DMS 273 (cell line): ENCODE measurements at regions not wholly inside any gene's neighbourhood (a gene's known extent, or its start where the extent isn't known, plus 50 kb on each side); places are given as distances from the start of the nearest gene placed in this dataset.

ENCODE experiments used
- DNase-seq: peaks from one replicate; lab custom pipeline; 2025; ENCODE audit not compliant: unreplicated experiment; lab: John Stamatoyannopoulos, UW

DNA sequence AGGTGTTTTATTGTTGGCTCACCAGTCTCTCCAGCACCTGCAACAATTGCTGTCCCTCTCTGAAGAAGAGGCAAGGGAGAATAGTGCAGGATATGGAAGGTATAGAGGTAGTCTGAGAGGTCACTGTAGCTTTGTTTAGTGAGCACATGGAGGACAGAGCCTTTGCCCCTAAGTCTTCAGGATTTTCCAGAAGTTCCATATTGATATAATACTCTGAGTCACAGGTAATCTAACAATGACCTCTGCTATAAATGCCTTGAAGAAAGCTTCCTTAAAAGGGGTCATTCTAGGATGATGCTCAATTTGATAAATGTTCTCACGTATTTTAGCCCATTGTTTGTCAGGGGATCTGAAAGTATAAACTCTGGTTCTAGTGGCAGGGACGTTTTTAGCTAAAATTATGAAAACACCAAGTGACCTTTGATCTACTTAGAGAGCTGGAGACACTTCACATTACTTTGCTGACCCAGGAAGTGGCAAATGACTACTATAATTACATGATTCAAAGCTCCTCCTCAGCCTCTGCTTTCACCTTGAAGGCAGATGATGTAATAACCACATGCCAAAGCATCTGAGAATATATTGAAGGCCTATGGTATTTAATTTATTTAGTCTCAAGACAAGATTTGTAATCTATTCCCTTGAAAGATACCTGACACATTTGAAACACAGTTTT, 366.9 kb upstream of the NUDT12 start:
- DNase-seq: no peak

DNA sequence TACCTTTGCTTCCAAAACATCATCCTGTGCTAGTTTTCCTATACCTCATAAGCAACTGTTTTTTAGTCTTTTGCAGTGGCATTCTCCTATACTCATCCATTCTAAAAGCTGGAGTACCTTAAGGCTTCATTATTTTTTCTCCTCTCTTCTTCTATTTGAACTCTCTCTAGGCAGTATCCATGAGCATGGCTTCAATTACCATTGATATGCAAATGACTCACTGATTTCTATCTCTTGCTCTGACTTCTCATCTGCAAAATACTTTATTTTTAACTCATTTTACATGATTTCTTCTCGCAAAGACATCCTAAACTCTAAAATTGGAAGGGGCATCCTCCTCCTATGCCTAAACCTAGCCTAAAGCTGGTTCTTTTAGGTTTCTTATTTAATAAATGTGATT, 365.1 kb upstream of the NUDT12 start:
- DNase-seq: no peak

DNA sequence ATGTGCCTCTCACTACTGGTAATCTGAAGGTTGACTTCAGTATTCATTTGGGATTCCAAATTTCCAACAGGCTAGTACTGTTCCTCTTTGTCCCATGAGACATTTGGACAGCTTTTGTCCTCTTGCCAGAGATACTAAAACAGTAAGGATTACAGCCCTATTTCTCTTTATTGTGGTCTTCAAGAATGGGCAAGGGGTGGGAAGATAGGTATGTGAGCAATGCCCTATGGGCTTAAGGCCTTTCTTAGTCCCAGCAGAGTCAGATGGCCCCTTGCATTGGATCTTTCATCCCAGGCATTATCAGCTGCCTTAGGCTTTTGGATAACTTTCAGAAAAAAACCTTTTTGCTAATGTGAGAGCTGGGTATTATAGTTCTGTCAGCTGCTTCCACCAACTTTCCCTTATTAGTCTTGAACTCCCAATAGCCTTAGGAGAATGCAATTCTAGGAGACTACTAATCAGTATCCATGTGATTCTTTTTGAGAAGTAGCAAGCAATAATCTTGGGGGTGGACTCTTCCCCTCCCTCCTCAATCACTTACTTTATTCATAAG, 361.1 kb upstream of the NUDT12 start:
- DNase-seq: no peak

DNA sequence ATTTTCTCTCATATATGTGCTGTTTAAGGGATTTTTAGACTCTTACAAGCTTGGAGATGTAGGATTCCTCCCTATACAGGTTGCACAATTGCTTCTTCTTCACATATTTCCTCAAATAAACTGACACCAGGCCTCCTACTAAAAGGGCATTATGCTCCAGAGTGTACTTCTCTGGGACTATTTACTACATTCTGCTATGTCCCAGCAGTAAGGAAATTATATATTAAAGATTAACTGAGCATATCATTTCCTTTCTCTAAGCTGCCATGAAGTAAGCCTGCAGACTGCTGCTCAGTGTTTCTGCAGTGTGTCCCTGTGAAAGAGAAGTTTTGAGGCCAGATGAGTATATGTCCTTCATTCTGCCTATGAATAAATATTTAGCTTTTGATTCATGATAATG, 356.9 kb upstream of the NUDT12 start:
- DNase-seq: no peak

DNA sequence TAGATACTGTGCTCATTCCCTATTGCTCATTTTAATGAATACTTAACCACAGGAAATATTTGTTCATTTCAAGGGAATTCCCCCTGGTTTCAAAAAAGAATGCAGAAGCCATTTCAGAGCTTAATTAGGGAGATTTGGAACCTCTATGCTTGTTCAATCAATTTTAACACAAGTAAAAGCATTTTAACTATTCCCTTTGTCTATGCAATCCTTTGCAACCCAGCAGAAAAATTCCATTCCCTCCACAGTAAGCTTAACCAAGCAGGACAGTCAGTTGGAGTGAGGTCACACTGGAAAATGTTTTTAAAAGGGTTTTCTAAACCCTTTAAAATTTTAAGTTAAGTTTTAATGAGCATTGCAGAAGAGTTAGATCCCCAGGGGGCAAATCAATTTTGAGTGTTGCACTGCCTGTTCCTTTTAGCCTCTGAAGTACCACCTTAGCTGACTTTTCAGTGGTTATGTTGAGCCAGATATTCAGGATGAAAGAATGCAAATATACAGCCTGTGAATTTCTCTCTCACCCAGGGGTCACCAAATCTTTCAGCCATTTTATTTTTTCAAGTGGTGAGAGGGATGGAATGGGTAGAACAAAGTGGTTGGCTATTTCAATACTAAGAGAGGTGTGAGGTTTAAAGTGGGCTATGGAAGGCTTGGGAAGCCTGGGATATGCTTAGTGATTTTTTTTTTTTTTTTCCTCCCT, 356.2 kb upstream of the NUDT12 start:
- no peak for DNase-seq

DNA sequence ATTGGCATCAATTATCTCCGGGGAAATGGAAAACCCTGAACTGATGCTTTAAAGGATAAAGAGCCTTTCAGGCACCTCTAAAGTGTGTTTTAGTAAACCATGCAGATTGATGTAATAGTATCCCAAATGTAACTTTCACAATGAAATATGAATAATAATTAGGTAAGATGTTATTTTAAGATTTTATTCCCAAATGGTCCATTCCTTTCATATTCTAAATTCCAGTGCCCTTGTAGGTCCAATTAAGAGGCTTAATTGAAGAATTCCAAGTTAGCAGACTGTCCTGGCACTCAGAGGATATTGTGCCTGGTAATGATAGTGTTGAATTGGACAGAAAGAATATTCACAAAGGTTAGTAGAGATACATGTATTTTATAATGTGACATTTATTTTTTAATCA, 352.5 kb upstream of the NUDT12 start:
- DNase-seq: no peak

DNA sequence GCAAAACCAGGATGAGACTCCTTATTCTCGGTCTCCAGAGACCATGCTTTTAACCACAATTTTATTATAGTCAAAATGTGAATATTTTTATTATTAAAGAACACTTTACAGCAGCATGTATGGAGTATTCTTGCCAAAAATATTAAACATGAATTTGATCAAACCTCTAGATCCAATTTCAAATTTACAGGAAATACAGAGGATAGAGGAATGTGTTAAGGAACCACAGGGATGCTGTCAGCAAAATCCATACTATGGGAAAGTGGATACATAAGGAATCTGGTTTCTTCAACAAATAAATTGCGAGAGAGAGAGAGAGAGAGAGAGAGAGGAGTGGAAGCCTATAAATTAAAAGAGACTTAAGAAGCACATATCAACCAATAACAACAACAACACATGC, 348.2 kb upstream of the NUDT12 start:
- no peak for DNase-seq

DNA sequence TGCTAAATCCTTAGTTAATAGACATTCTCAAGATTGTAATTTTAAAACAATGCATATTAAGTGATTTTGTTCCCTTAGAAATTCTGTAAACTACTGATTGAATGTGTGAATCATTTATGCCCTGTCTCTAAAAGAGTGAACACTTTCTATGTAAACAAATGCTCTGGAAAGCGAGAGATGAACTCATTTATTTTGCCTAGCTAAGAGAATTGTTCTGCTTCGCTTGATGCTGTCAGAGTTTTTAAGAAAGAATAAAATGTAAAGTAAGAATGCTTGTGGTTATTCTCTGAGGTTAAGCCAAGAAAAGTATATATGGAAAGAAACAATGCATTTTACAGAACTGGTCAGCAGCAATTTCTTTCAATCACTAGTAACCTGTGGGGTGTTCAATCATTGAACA, 347.4 kb upstream of the NUDT12 start:
- DNase-seq: no peak

DNA sequence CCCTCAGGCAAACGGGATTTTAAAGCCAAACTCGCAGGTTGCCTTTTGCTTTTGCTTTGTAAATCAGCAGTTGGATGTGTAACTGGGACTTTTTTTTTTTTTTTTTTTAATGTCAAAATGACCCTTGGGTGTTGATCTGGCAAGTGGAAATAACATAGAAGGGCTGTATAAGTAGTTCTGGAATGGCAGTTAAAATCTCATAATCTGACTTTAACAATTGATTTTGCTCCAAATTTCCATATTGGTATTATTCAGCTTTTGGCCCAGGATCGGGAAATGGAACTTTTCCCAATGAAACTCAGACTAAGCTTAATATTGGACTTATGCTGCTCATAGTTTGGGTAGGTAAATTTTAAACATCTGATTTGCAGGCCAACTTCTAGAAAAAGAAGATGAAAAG, 346.8 kb upstream of the NUDT12 start:
- no peak for DNase-seq

DNA sequence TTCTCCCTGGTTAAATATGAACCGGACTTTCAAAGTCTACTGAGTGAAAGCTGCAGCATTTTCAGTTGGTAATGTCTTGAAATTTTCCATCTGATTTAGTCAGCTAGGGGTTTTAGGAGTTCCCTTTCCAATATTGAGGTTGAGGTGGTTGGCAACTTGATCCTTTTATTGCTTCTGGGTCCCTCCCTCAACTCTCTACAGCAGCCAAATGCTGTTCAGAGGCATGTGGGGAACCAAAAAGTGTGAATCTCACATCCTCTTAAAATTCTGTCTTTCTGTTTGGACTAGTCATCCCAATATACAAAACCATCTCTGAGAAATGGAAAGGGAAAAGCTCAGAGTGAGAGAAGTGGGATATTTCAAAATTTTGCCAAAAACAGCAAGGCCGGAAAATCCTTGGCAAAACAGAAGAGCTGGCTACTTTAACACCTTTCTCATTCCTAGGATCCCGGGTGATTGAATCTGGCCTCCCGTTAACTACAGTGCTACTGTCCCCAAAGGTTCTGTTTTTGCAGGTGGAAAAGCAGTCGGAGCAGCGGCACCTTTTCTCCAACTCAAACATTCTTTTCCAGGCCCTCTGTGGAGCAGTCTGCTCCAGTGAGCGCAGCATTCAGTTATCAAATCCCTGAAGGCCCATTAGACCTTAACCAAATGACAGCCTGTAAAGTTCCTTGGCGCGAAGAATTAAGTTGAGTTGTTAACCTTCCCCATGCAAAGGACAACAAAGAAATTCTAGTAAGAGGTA, 345.9 kb upstream of the NUDT12 start:
- no peak for DNase-seq

DNA sequence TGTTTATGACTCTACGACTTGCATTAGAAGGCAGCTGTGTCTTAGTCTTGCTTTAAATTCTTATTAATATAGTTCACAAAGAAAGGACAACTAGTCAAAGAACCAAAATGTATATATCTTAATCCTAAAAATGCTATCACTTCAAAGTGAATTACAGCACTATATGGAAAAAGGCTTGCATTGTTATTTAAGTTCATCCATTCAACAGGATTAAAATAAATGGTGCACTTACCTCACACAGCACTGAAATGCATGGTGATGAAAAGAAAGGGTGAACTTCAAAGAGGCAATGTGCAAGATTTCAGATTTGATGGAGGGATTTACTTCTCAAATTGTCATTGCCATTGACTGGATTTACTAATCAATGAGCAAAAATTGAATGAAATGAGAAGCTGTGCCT, 344.4 kb upstream of the NUDT12 start:
- DNase-seq: no peak

DNA sequence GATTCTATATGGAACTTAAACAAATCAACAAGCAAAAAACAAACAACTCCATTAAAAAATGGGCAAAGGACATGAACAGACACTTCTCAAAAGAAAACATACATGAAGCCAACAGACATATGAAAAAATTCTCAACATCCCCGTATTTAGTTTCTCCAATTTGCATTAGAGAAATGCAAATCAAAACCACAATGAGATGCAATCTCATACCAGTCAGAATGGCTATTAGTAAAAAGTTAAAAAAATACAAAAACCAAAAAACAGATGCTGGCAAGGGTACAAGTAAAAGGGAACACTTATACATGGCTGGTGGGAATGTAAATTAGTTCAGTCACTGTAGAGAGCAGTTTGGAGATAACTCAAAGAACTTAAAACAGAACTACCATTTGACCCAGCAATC, 342.1 kb upstream of the NUDT12 start:
- no peak for DNase-seq

DNA sequence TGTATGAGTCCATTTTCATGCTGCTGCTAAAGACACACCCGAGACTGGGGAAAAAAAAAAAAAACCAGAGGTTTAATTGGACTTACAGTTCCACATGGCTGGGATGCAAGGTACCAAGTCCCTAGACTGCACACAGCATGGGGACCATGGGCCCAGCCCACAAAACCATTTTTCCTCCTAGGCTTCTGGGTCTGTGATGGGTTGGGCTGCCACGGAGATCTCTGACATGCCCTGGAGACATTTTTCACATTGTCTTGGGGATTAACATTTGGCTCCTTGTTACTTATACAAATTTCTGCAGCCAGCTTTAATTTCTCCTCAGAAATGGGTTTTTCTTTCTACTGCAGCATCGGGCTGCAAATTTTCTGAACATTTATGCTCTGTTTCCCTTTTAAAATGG, 340.3 kb upstream of the NUDT12 start:
- DNase-seq: no peak

DNA sequence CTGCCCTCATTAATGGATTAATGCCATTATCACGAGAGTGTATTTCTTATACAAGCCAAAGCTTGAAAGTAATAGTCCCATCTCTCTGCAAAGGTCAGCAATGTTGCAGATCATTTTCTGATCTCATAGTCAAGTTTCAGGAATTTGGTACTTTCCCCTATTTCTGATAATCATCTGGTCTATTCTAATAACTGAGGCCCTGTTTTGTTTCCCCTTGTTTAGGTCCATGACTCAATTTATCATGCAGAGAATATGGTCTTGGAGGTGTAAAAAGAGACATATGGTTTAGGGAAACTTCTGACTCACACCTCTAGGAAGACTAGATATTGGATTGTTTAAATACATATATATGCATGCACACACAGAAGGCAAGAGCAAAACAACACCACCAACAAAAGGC, 339.3 kb upstream of the NUDT12 start:
- no peak for DNase-seq

DNA sequence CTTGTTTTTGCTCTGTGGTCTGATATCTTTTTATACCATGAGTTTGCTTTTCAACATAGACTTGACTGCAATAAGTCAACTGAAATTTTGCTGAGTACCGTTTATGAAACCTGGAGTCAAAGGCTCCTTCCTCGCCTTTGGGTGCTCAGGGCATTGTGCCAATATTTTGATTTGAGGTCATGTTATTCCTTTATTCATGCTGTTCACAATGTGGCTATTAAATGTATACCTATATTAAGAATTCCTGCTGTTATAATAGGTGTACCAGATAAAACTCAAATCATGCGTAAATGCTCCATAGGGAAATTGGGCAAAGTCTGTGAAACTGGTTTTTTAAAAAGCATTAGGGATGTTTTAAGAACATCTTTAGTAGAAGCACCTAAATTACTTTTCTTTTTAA, 334.0 kb upstream of the NUDT12 start:
- DNase-seq: no peak

DNA sequence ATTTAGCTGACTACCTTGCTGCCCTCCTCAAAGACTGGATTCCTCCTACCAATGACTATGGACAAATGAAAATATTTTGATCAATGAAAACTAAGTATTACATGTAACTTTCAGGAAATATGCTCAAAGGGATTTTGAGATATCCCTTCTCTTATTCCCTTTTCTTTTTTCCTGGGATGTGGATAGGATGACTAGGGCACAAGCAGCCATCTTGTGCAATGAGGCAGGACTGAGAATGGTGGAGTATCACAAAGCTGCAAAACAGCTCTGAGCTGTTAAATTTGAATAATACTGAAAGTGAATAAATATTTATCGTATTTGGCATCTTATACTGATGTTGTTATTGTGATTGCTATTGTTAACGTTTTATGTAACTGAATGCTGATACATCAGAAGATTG, 333.1 kb upstream of the NUDT12 start:
- no peak for DNase-seq

DNA sequence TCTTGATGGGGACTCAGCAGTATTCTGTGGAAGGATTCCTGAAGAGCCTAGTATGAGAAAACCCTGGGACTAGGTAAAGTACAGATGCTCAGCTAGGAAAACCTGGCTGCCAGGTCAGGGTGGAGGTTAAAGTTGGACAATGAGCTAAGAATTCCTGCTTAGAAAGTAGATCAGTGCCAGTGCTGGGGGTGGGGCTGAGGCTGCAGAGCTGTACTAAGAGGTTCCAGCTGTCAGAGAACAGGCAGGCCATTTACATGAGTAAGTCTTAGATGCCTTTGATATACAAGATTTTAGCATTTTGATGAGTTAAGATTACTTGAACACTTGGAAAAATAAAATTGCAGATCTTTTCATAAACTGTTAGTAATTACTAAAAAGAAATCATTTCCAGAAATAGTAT, 332.3 kb upstream of the NUDT12 start:
- DNase-seq: peak; percentile 24

DNA sequence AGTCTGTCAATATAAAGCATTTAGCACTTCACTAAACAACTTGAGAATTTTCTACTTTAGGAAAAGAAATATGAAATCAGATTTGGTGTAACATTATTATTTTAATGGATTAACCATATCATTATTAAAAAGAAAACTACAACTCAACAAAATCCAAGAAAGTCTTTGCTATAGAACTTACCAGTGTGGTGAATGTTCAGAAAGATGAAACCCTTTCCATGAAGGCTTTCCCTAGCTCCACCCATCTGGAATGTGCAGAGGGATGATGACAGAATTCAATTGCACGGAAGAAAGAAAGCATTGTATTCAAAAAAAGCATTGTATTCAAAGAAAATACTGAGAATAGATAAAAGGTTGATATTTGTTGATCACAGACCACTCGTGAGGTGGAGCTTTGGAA, 328.6 kb upstream of the NUDT12 start:
- no peak for DNase-seq

DNA sequence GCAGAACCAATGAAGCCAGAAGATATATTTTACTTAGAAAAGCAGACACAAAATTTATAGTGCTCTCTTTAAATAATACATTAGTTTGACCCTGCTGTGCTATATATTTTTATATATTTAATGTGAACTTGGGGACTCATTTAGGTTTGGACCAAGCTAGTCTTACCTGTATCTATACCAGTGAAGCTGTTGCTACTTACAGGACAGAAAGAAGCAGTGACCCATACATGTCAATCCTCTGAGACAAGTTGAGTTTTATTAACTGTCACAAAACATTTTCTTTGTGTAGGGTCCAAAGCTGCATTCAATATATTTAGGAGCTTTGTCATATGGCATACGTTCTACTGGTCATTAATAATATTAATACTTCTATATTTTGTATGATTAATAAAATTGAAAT, 327.7 kb upstream of the NUDT12 start:
- DNase-seq: no peak

DNA sequence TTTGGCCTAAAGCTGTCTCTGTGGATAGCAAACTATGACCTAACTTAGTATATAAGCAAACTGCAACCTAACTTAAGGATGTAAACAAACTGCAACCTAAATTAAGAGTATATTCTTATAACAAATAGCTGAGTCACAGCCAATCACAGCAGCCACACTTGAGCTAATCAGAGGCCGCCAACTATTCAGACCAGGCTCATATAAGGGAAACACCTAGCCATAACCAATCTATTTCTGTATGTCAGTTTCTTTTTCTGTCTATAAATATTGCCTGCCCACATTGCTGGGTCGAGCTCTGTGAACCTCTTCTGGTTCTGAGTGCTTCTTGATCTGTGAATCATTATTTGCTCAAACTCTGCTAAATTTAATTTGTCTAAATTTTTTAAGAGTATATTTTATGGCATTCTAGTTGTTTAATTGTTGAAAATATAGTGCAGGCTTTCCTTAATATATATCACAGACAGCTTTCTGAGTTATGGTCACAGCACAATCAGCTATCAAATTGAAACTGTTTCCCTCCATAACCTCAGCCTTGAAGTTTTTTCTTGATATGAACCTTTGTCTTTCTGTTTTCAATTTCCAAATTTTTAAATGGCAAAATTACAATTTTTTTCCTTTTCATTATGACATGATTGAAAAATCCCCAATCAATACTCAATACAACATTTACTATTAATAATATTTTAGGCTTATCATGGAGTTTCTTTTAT, 327.1 kb upstream of the NUDT12 start:
- no peak for DNase-seq

DNA sequence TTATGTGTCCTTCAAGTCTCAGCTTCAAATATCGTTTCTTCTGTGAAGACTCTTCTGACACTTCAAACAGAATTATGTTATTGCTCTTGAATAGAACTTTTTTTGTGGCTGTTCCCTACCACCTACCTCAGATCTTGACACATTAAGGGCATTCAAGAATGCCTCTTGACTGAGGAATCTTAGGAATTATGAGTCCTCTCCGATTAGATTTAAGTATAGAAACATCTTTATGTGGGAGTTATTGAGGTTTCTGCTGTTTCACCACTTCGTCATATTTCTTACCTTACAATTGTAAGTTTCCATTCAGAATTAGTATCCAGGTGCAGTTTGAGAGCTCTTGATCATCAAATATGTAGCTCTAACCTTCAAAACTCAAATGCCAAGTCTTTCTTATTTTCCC, 324.2 kb upstream of the NUDT12 start:
- DNase-seq: no peak
